ENCODE measurements at regions not wholly inside any gene's neighbourhood (a gene's known extent, or its start where the extent isn't known, plus 50 kb on each side); places are given as distances from the start of the nearest gene placed in this dataset.

DNA sequence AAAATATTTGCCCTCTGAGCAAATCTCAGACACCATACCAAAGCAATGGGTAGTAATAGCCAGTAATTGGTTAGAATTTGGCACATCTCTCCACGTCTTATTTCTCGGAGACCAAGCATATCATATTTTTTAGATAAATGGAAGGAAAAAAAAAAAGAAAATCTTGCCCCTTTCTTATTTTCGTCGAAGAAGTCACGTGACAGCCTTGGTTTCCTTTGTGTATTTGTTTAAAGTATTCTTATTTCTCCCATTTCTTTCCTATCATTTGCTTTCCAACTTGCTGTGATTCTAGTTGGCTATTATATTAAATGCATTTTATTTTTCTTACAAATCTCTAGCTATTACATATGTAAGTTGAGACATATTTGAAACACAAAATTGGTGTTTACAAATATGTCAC, 2155.9 kb downstream of the PCDH9 start:
- POLR2A ChIA-PET (ENCODE audit: low non-redundant PET): no interaction called here
- CTCF ChIA-PET: interaction anchor here (0.7 kb wide), 1 partner anchor 676 kb away, joined by 3 read pairs; no protein-coding TSS in a partner anchor

DNA sequence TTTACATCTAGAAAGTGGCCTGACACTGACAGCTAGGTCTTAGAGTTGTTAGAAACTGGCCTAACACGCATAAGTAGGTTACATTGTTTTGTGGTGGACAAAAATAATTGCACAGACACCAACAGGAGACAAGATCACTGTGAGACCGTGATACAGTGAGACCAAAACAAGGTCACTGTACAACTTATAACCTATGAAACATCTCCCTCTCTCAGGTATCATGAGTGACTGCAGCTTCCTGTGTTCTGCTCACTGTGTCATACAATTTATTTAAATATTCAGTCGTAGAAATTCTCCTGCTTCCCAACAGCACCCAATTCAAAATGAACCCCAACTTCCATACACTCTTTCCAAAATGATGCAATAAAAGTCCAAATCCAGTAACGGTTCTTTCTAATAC, 2165.2 kb downstream of the PCDH9 start:
- CTCF ChIA-PET: no interaction called here
- POLR2A ChIA-PET (ENCODE audit: low non-redundant PET): no interaction called here
- H3K27ac ChIP-seq: no peak overlapping the region
- no peak for DNase-seq (ENCODE audit: low spot score)
- TF ChIP-seq, protein P1, sequence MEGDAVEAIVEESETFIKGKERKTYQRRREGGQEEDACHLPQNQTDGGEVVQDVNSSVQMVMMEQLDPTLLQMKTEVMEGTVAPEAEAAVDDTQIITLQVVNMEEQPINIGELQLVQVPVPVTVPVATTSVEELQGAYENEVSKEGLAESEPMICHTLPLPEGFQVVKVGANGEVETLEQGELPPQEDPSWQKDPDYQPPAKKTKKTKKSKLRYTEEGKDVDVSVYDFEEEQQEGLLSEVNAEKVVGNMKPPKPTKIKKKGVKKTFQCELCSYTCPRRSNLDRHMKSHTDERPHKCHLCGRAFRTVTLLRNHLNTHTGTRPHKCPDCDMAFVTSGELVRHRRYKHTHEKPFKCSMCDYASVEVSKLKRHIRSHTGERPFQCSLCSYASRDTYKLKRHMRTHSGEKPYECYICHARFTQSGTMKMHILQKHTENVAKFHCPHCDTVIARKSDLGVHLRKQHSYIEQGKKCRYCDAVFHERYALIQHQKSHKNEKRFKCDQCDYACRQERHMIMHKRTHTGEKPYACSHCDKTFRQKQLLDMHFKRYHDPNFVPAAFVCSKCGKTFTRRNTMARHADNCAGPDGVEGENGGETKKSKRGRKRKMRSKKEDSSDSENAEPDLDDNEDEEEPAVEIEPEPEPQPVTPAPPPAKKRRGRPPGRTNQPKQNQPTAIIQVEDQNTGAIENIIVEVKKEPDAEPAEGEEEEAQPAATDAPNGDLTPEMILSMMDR (conservative IDR thresholded peaks at IDR 0.05; ENCODE audit: low read depth): no peak

More for the DNA sequence above, 2155.9 kb downstream of the PCDH9 start:
- no peak overlapping the region for H3K27ac ChIP-seq
- TF ChIP-seq, protein P1 (conservative IDR thresholded peaks at IDR 0.05; ENCODE audit: low read depth): no peak
- DNase-seq (ENCODE audit: low spot score): no peak

DNA sequence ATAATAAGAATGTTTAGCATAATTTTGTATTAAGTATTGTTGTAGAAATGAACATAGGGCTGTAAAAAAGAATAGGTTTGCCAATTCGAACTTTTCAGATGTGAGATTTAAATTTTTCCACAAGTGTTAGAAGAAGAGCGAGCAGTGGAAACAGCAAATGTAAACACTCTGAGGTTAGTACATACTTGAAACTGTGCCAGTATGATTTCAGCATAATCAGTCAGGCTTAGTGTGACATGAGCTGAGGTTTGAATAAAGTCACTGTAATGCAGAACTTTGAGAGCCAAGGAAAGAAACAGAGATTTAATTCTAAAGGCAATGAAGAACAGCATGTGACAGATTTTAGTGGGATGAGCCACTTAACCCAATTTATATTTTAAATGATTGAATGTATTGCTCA, 2166.4 kb downstream of the PCDH9 start:
- DNase-seq (ENCODE audit: low spot score): no peak
- no peak overlapping the region for H3K27ac ChIP-seq
- ChIA-PET POLR2A (ENCODE audit: low non-redundant PET) (no interaction called here), CTCF (no interaction called here)
- TF ChIP-seq, protein P1 (conservative IDR thresholded peaks at IDR 0.05; ENCODE audit: low read depth): no peak

DNA sequence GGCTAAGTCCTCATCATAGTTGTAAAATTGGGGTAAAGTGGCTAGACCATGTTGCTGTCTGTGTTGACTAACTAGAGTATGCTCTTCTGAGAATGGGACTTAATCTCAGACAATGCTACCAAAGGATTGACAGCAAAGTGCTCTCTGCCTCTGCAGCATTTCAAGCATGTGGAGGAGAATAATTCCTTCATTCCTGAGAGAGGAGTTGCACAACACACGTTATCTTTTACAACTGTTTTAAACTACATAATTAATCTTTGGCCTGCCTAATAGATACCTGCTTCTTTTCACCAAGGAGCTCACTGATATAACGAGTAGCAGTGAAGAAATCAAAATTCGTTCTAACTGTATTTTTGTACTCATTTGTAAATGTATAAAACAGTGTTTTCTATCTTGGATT, 2172.2 kb downstream of the PCDH9 start:
- H3K27ac ChIP-seq: no peak overlapping the region
- CTCF ChIA-PET: no interaction called here
- POLR2A ChIA-PET (ENCODE audit: low non-redundant PET): no interaction called here
- TF ChIP-seq, protein P1 (conservative IDR thresholded peaks at IDR 0.05; ENCODE audit: low read depth): no peak
- no peak for DNase-seq (ENCODE audit: low spot score)

DNA sequence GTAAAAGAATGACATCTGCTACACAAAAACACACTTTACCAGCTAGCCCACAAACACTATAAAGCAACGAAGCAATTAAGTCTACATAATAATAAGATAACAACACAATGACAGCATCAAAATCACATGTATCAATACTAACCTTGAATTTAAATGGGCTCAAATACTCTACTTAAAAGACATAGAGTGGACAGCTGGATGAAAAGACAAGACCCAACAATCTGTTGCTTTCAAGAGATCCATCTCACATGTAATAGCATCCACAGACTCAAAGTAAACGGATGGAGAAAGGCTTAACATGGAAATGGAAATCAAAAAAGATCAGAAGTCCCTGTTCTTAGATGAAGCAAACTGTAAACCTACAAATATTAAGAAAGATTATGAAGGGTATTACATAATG, 2175.9 kb downstream of the PCDH9 start:
- CTCF ChIA-PET: no interaction called here
- DNase-seq (ENCODE audit: low spot score): no peak
- POLR2A ChIA-PET (ENCODE audit: low non-redundant PET): no interaction called here
- H3K27ac ChIP-seq: no peak overlapping the region
- TF ChIP-seq, protein P1 (conservative IDR thresholded peaks at IDR 0.05; ENCODE audit: low read depth): no peak

DNA sequence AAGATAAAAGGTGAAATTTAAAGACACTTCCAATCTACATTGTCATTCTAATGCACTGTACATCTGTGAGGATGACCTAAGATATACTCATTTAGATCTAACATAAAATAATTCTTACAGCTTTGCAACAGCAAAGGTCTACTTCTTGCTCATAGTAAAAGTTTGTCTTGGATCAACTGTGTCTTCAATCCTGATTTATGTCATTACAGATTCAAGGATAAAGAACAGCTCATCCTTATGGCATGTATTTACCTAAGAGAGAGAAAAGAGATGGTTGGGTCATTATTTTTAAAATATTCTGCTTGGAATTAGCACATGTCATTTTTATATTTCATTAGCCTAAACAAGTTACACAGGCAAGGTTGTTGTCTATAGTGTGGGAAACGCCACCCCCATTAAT, 2193.1 kb downstream of the PCDH9 start:
- CTCF ChIA-PET: no interaction called here
- TF ChIP-seq, protein P1 (conservative IDR thresholded peaks at IDR 0.05; ENCODE audit: low read depth): no peak
- H3K27ac ChIP-seq: no peak overlapping the region
- DNase-seq (ENCODE audit: low spot score): no peak
- POLR2A ChIA-PET (ENCODE audit: low non-redundant PET): no interaction called here

DNA sequence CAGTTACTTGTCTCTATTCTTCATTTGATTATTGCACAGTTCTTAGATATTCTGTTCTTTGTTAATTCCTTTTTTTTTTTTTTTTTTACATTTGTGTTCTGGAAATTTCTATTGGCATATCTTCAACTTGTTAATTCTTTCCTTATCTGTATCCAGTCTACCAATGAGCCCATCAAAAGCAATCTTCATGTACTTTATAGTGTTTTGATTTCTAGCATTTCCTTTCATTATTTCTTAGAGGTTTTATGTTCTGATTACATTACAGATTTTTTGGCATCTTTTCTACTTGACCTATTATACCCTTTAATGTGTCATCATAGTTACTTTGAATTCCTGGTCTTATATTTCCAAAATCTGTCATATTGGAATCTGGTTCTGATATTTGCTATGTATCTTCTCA, 2194.8 kb downstream of the PCDH9 start:
- no peak for DNase-seq (ENCODE audit: low spot score)

More for the DNA sequence above, 2194.8 kb downstream of the PCDH9 start:
- ChIA-PET POLR2A (ENCODE audit: low non-redundant PET) (no interaction called here), CTCF (no interaction called here)
- H3K27ac ChIP-seq: no peak overlapping the region
- TF ChIP-seq, protein P1 (conservative IDR thresholded peaks at IDR 0.05; ENCODE audit: low read depth): no peak
